HepG2 (cell line): ENCODE measurements at regions not wholly inside any gene's neighbourhood (a gene's known extent, or its start where the extent isn't known, plus 50 kb on each side); places are given as distances from the start of the nearest gene placed in this dataset.
A peak's percentile ranks its signal among the peaks of the same experiment; 100 is the strongest.

Source experiments
- ARID3A ChIP-seq: IDR thresholded peaks from 2 replicates; pipeline ENCODE4 v1.6.1; 2012; ENCODE audit warnings: low read depth, low read length, improper control_type of control experiment
- ATF7 ChIP-seq, 2 experiments: fragments of 450-650 bp in 1 of 2; sonication (generic) in 1 of 2; formaldehyde crosslinking in 1 of 2; IDR thresholded peaks; 2 replicates each; pipeline versions ENCODE4 v1.4.0 to v1.6.1; 2016 to 2020; ENCODE audit warnings: antibody characterized with exemption in 1 of 2, mild to moderate bottlenecking in 1 of 2, missing genetic modification reagents in 1 of 2
- DNMT3B ChIP-seq: conservative IDR thresholded peaks from 2 replicates; pipeline ENCODE4 v1.6.1; 2016; ENCODE audit warnings: missing biosample characterization, control low read depth
- GATA4 ChIP-seq: sonication (generic); IDR thresholded peaks from 2 replicates; pipeline ENCODE4 v1.6.1; 2016; ENCODE audit warnings: antibody characterized with exemption, low read depth, borderline replicate concordance
- KDM6A ChIP-seq: IDR thresholded peaks from 2 replicates; pipeline ENCODE4 v1.6.1; 2016; ENCODE audit warnings: low read depth
- NKX3-1 ChIP-seq: sonication (generic); formaldehyde crosslinking; IDR thresholded peaks from 2 replicates; pipeline ENCODE4 v1.5.0; 2020; ENCODE audit warnings: missing genetic modification reagents
- TARDBP ChIP-seq: sonication (generic); formaldehyde crosslinking; IDR thresholded peaks from 2 replicates; pipeline ENCODE4 v1.8.0; 2022; ENCODE audit warnings: mild to moderate bottlenecking, missing genetic modification reagents
- YY1 ChIP-seq: IDR thresholded peaks from 2 replicates; pipeline ENCODE4 v1.6.1; 2011; ENCODE audit warnings: low read length, low read depth, moderate library complexity, mild to moderate bottlenecking; ENCODE audit not compliant: insufficient read depth, insufficient replicate concordance
- ZNF878 ChIP-seq: sonication (generic); formaldehyde crosslinking; IDR thresholded peaks from 2 replicates; pipeline ENCODE4 v1.8.1; 2023; ENCODE audit warnings: mild to moderate bottlenecking, missing genetic modification reagents, moderate library complexity
- ZSCAN29 ChIP-seq: sonication (generic); formaldehyde crosslinking; conservative IDR thresholded peaks from 2 replicates; pipeline ENCODE4 v1.4.0; 2020; ENCODE audit warnings: mild to moderate bottlenecking, missing genetic modification reagents
- TF ChIP-seq, protein P1 (sequence below), 2 experiments: fragments of 450-650 bp in 1 of 2; sonication (generic) in 1 of 2; formaldehyde crosslinking in 1 of 2; IDR thresholded peaks; 2 replicates each; pipeline versions ENCODE4 v1.6.1 to v1.8.0; 2016 to 2022; ENCODE audit warnings: antibody characterized with exemption in 1 of 2, mild to moderate bottlenecking in 1 of 2, missing genetic modification reagents in 1 of 2
- TF ChIP-seq, protein P2 (sequence below): sonication (generic); formaldehyde crosslinking; IDR thresholded peaks from 2 replicates; pipeline ENCODE4 v1.4.0; 2020; ENCODE audit warnings: missing genetic modification reagents, borderline replicate concordance

- TF ChIP-seq ARID3A (peak; percentile 99), KDM6A (CRISPR knock-in tag) (peak; percentile 61; the same call in 1 of the 2 replicates), YY1 (no peak), NKX3-1 (CRISPR knock-in tag) (peak; percentile 100), ZNF878 (CRISPR knock-in tag) (peak; percentile 59; the same call in 1 of the 2 replicates), ZSCAN29 (no peak), GATA4 (peak; percentile 61; the same call in 1 of the 2 replicates), DNMT3B (CRISPR knock-in tag) (no peak), ATF7 (IDR thresholded peaks at IDR 0.05) (no peak), ATF7 (CRISPR knock-in tag; IDR thresholded peaks at IDR 0.05) (no peak), TARDBP (CRISPR knock-in tag) (peak; percentile 78)
- TF ChIP-seq, protein P1, sequence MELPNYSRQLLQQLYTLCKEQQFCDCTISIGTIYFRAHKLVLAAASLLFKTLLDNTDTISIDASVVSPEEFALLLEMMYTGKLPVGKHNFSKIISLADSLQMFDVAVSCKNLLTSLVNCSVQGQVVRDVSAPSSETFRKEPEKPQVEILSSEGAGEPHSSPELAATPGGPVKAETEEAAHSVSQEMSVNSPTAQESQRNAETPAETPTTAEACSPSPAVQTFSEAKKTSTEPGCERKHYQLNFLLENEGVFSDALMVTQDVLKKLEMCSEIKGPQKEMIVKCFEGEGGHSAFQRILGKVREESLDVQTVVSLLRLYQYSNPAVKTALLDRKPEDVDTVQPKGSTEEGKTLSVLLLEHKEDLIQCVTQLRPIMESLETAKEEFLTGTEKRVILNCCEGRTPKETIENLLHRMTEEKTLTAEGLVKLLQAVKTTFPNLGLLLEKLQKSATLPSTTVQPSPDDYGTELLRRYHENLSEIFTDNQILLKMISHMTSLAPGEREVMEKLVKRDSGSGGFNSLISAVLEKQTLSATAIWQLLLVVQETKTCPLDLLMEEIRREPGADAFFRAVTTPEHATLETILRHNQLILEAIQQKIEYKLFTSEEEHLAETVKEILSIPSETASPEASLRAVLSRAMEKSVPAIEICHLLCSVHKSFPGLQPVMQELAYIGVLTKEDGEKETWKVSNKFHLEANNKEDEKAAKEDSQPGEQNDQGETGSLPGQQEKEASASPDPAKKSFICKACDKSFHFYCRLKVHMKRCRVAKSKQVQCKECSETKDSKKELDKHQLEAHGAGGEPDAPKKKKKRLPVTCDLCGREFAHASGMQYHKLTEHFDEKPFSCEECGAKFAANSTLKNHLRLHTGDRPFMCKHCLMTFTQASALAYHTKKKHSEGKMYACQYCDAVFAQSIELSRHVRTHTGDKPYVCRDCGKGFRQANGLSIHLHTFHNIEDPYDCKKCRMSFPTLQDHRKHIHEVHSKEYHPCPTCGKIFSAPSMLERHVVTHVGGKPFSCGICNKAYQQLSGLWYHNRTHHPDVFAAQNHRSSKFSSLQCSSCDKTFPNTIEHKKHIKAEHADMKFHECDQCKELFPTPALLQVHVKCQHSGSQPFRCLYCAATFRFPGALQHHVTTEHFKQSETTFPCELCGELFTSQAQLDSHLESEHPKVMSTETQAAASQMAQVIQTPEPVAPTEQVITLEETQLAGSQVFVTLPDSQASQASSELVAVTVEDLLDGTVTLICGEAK (IDR thresholded peaks at IDR 0.05): no peak
- TF ChIP-seq, protein P1 (CRISPR knock-in tag; IDR thresholded peaks at IDR 0.05): no peak
- TF ChIP-seq, protein P2, sequence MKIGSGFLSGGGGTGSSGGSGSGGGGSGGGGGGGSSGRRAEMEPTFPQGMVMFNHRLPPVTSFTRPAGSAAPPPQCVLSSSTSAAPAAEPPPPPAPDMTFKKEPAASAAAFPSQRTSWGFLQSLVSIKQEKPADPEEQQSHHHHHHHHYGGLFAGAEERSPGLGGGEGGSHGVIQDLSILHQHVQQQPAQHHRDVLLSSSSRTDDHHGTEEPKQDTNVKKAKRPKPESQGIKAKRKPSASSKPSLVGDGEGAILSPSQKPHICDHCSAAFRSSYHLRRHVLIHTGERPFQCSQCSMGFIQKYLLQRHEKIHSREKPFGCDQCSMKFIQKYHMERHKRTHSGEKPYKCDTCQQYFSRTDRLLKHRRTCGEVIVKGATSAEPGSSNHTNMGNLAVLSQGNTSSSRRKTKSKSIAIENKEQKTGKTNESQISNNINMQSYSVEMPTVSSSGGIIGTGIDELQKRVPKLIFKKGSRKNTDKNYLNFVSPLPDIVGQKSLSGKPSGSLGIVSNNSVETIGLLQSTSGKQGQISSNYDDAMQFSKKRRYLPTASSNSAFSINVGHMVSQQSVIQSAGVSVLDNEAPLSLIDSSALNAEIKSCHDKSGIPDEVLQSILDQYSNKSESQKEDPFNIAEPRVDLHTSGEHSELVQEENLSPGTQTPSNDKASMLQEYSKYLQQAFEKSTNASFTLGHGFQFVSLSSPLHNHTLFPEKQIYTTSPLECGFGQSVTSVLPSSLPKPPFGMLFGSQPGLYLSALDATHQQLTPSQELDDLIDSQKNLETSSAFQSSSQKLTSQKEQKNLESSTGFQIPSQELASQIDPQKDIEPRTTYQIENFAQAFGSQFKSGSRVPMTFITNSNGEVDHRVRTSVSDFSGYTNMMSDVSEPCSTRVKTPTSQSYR (CRISPR knock-in tag): 0 out of 2 replicates have a peak, but pooled peaks have one; percentile 17
Observed at GRCh38 chr13:81874253-81874652, 1533.3 kb upstream of the SPRY2 start (continued).
